PFSK-1 (cell line): ENCODE measurements at regions not wholly inside any gene's neighbourhood (a gene's known extent, or its start where the extent isn't known, plus 50 kb on each side); places are given as distances from the start of the nearest gene placed in this dataset.

Experiments used
- FOXP2 ChIP-seq: optimal IDR thresholded peaks from 2 replicates; pipeline ENCODE3; 2011; ENCODE audit warnings: borderline replicate concordance, control low read depth, inconsistent platforms; ENCODE audit not compliant: insufficient read depth; ENCODE audit errors: extremely low read length, extremely low read depth
- POLR2AphosphoS5 ChIP-seq: IDR thresholded peaks from 2 replicates; pipeline ENCODE4 v1.6.1; 2012; ENCODE audit warnings: low read depth, mild to moderate bottlenecking, control low read depth, low read length, moderate library complexity
- SIN3A ChIP-seq: IDR thresholded peaks from 2 replicates; pipeline ENCODE4 v1.6.1; 2012; ENCODE audit warnings: mild to moderate bottlenecking, low read length, moderate library complexity, borderline replicate concordance; ENCODE audit not compliant: insufficient read depth
- TAF1 ChIP-seq: IDR thresholded peaks from 2 replicates; pipeline ENCODE4 v1.6.1; 2012; ENCODE audit warnings: low read length, control low read depth, borderline replicate concordance; ENCODE audit not compliant: insufficient read depth
- TF ChIP-seq, protein P1 (sequence below), 2 experiments: IDR thresholded peaks; 2 replicates each; pipeline versions ENCODE4 v1.6.1 to v1.8.0; 2011 to 2012; ENCODE audit warnings: low read depth in 2 of 2, low read length in 2 of 2, control low read depth in 1 of 2, inconsistent platforms in 1 of 2, mild to moderate bottlenecking in 1 of 2, moderate library complexity in 1 of 2; ENCODE audit not compliant: insufficient read depth in 1 of 2

- TF ChIP-seq, protein P1, sequence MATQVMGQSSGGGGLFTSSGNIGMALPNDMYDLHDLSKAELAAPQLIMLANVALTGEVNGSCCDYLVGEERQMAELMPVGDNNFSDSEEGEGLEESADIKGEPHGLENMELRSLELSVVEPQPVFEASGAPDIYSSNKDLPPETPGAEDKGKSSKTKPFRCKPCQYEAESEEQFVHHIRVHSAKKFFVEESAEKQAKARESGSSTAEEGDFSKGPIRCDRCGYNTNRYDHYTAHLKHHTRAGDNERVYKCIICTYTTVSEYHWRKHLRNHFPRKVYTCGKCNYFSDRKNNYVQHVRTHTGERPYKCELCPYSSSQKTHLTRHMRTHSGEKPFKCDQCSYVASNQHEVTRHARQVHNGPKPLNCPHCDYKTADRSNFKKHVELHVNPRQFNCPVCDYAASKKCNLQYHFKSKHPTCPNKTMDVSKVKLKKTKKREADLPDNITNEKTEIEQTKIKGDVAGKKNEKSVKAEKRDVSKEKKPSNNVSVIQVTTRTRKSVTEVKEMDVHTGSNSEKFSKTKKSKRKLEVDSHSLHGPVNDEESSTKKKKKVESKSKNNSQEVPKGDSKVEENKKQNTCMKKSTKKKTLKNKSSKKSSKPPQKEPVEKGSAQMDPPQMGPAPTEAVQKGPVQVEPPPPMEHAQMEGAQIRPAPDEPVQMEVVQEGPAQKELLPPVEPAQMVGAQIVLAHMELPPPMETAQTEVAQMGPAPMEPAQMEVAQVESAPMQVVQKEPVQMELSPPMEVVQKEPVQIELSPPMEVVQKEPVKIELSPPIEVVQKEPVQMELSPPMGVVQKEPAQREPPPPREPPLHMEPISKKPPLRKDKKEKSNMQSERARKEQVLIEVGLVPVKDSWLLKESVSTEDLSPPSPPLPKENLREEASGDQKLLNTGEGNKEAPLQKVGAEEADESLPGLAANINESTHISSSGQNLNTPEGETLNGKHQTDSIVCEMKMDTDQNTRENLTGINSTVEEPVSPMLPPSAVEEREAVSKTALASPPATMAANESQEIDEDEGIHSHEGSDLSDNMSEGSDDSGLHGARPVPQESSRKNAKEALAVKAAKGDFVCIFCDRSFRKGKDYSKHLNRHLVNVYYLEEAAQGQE (IDR thresholded peaks at IDR 0.05; ENCODE audit: insufficient read depth in 1 of 2, low read depth in 2 of 2, low read length in 2 of 2): no peak
- TF ChIP-seq SIN3A (no peak), POLR2AphosphoS5 (no peak)
Observed at GRCh38 chr2:215791481-215791937, 221.8 kb downstream of the MREG start.

- TF ChIP-seq POLR2AphosphoS5: no peak
- no peak for TF ChIP-seq SIN3A
- no peak for TF ChIP-seq FOXP2
- TF ChIP-seq, protein P1 (IDR thresholded peaks at IDR 0.05; ENCODE audit: insufficient read depth in 1 of 2, low read depth in 2 of 2, low read length in 2 of 2): no peak
- no peak for TF ChIP-seq TAF1
Observed at GRCh38 chr2:215790523-215791421, 222.6 kb downstream of the MREG start.

DNA sequence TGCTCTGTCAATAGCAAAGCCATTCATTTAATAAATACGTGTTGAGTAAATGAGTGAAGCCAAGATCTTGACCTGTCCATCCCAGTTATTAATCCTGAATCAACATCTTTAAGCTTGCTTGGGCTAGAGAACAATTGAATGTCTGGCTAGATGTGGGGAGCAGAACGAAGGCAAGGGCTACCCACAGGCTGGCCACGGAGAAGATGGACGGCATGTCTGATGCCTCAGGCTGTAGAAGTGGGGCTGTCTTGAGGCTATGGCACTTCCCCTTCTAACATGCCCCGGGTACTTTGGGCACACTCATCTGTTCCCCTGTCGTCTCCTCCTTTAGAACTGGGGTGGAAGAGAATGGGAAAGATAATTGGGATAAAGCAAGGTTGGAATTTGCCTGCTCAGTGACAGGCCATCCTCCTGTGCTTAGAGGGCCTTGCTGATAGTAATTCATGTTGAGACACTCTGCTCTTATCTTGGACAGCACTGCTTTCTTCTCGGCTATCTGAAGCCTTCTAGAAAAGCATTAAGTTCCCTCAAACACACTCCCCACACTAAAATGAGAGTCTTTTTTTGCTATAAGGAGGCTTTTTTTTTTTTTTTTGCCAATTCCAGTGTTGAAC, 225.7 kb downstream of the MREG start:
- TF ChIP-seq POLR2AphosphoS5: no peak
- no peak for TF ChIP-seq FOXP2
- no peak for TF ChIP-seq TAF1
- TF ChIP-seq SIN3A: no peak
- TF ChIP-seq, protein P1 (IDR thresholded peaks at IDR 0.05; ENCODE audit: insufficient read depth in 1 of 2, low read depth in 2 of 2, low read length in 2 of 2): no peak

- no peak for TF ChIP-seq POLR2AphosphoS5
- TF ChIP-seq SIN3A: no peak
- TF ChIP-seq, protein P1 (IDR thresholded peaks at IDR 0.05; ENCODE audit: insufficient read depth in 1 of 2, low read depth in 2 of 2, low read length in 2 of 2): no peak
- TF ChIP-seq FOXP2: no peak
- no peak for TF ChIP-seq TAF1
Observed at GRCh38 chr2:215787025-215787424, 226.3 kb downstream of the MREG start.
